NB4 (cell line): ENCODE measurements at regions not wholly inside any gene's neighbourhood (a gene's known extent, or its start where the extent isn't known, plus 50 kb on each side); places are given as distances from the start of the nearest gene placed in this dataset.

Source experiments
- CTCF ChIP-seq: IDR thresholded peaks from one replicate; pipeline ENCODE4 v1.5.1; 2012; ENCODE audit warnings: low read depth, low read length
- MAX ChIP-seq: IDR thresholded peaks from 2 replicates; pipeline ENCODE4 v1.6.1; 2011; ENCODE audit warnings: low read depth, low read length
- POLR2A ChIP-seq: IDR thresholded peaks from 2 replicates; pipeline ENCODE4 v1.6.1; 2011; ENCODE audit warnings: mild to moderate bottlenecking; ENCODE audit not compliant: insufficient read length; ENCODE audit errors: extremely low read depth

GRCh38 chr1:60672449-60672848, 409.9 kb upstream of the NFIA start:
- TF ChIP-seq POLR2A = no peak
- TF ChIP-seq CTCF = no peak
- TF ChIP-seq MAX = no peak
